Right lobe of liver (tissue), 6 donors: ENCODE measurements at regions not wholly inside any gene's neighbourhood (a gene's known extent, or its start where the extent isn't known, plus 50 kb on each side); places are given as distances from the start of the nearest gene placed in this dataset.
"Not testable (repeated sequence)": the region's sequence is repeated elsewhere in the genome, so short reads cannot be mapped to it uniquely, and the experiment has no call there.

Source experiments
- ATAC-seq, 4 donors: fragments of 200-7000 bp; cut with Tn5 transposase; one replicate each; pipeline ENCODE4 v1.9.1; 2020; ENCODE audit warnings: mild to moderate bottlenecking in 4 of 4, moderate library complexity in 4 of 4
- DNase-seq, 3 donors: peaks; one replicate each; pipeline ENCODE4 v3.0.0-alpha.2; 2020
- H3K27ac ChIP-seq, 3 donors: fragments of 200-600 bp; one replicate each; pipeline ENCODE4 v1.8.0; 2022
- H3K27me3 ChIP-seq, 2 donors: fragments of 200-600 bp; one replicate each; pipeline ENCODE4 v1.8.0; 2022
- H3K36me3 ChIP-seq, 4 donors: fragments of 200-600 bp; sonication (generic) in 1 of 4; one replicate each; pipeline versions ENCODE4 v1.5.1 to v1.8.0; 2017 to 2022; ENCODE audit warnings: control low read depth in 1 of 4
- H3K4me1 ChIP-seq, 4 donors: fragments of 200-600 bp; sonication (generic) in 1 of 4; one replicate each; pipeline versions ENCODE4 v1.5.1 to v1.8.0; 2017 to 2022; ENCODE audit warnings: control low read depth in 1 of 4
- H3K4me3 ChIP-seq, 3 donors: fragments of 200-600 bp; one replicate each; pipeline ENCODE4 v1.8.0; 2022
- H3K9me3 ChIP-seq, 4 donors: fragments of 200-600 bp; sonication (generic) in 1 of 4; one replicate each; pipeline versions ENCODE4 v1.5.1 to v1.8.0; 2017 to 2022; ENCODE audit warnings: control low read depth in 1 of 4
- POLR2A ChIP-seq: fragments of 450-650 bp; IDR thresholded peaks from one replicate; pipeline ENCODE4 v1.6.1; 2017; ENCODE audit warnings: antibody characterized with exemption, mild to moderate bottlenecking
- WGBS: methylation state at CpG from one replicate; pipeline ENCODE4 v1.1.6; 2018; ENCODE audit warnings: low coverage, low lambda C conversion rate; ENCODE audit not compliant: insufficient coverage; ENCODE audit errors: missing lambda C conversion rate; 5-methylcytosine and 5-hydroxymethylcytosine counted together
- intact Hi-C, 2 donors: fragments of 100-400 bp; cut with DNase I; formaldehyde crosslinking; loops; one replicate each; pipeline versions ENCODE4 v1.11.2 to v1.14.1; 2022
- TF ChIP-seq, protein P1 (sequence below), 4 donors: fragments of 200-600 bp in 3 of 4; fragments of 450-650 bp in 1 of 4; IDR thresholded peaks; one replicate each; pipeline versions ENCODE4 v1.5.1 to v1.8.0; 2016 to 2022; ENCODE audit warnings: antibody characterized with exemption in 4 of 4, mild to moderate bottlenecking in 2 of 4
- donor health status: DM: no; HTN: yes; CAD: no.
- donor health status: DM: no; HTN: no; CAD: no.
- donor health status: DM: no; HTN: no; CAD: no.
- donor health status: DM: no; HTN: yes; CAD: no.
- donor health status: DM: no; HTN: yes; CAD: no.

DNA sequence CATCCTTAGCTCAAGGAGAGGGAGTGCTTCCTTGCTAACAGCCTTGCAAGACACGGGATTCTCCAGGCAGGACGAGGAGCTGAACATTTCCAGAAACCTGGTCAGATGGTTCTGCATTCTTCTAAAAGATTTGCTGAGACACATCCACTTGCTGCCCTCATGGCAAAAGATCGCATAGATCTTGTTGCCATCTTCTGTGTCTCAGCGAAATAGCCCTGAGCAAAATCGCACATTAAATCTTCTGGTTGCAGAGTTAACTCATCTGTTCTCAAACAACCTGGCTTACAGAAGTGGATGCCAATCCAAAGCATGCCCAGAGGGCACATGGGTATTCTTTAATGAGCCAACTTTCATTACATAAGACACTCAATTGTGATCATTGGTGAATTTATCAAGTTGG is 167.5 kb downstream of the PRKX start:
- no peak overlapping the region for H3K4me3 ChIP-seq
- no peaks in the 10 kb centered on the region for H3K9me3 ChIP-seq
- no peaks in the 10 kb centered on the region for H3K27me3 ChIP-seq
- no peaks in the 10 kb centered on the region for H3K36me3 ChIP-seq
- no peaks in the 10 kb centered on the region for H3K4me1 ChIP-seq
- no peak for DNase-seq
- WGBS = 46% methylated on average over 5 of the region's 5 CpGs
- no peak overlapping the region for H3K27ac ChIP-seq
- intact Hi-C loops = no loop called here
- TF ChIP-seq, protein P1, sequence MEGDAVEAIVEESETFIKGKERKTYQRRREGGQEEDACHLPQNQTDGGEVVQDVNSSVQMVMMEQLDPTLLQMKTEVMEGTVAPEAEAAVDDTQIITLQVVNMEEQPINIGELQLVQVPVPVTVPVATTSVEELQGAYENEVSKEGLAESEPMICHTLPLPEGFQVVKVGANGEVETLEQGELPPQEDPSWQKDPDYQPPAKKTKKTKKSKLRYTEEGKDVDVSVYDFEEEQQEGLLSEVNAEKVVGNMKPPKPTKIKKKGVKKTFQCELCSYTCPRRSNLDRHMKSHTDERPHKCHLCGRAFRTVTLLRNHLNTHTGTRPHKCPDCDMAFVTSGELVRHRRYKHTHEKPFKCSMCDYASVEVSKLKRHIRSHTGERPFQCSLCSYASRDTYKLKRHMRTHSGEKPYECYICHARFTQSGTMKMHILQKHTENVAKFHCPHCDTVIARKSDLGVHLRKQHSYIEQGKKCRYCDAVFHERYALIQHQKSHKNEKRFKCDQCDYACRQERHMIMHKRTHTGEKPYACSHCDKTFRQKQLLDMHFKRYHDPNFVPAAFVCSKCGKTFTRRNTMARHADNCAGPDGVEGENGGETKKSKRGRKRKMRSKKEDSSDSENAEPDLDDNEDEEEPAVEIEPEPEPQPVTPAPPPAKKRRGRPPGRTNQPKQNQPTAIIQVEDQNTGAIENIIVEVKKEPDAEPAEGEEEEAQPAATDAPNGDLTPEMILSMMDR (IDR thresholded peaks at IDR 0.05) = no peak
- TF ChIP-seq POLR2A = no peak
- ATAC-seq = no peak

DNA sequence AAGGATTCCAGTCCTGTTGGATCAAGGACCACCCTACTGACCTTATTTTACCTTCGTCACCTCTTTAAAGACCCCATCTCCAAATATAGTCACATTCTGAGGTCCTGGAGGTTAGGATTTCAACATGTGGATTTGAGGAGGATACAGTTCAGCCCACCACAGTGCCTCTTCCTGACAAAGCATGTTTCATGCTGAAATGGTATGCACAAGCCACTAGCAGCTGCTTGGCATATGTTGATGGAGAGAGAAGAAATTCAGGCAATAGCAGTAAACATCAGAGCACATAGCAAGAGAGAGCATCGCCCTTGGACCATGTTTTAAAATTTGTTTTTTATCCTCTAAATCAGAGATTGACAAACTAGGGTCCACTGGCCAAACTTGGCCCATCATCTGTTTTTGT is 172.1 kb downstream of the PRKX start:
- Histone ChIP-seq H3K4me3 (no peak overlapping the region), H3K27me3 (no peaks in the 10 kb centered on the region), H3K4me1 (no peaks in the 10 kb centered on the region), H3K27ac (no peak overlapping the region), H3K9me3 (no peaks in the 10 kb centered on the region), H3K36me3 (no peaks in the 10 kb centered on the region)
- intact Hi-C loops = no loop called here
- WGBS = 35% methylated on average over 2 of the region's 2 CpGs
- no peak for ATAC-seq
- TF ChIP-seq POLR2A = no peak
- TF ChIP-seq, protein P1 (IDR thresholded peaks at IDR 0.05) = no peak
- no peak for DNase-seq

DNA sequence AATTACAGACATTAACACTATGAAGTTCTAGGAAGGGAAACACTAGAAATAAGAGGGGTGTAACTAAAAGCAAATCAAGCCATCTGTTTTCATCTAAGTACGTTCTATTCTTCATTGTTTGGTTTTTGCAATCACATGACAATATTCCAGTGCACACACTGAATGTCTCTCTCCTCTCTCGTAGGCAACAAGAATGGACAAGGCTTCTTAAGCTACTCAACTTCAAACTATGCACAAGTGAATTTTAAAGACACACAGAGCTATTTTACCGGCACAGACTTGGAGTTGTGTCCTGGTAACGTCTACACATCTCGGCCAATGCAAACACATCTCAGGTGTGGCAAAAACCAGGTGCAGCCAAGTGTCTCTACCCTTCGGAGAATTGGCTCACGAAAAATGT is 173.3 kb downstream of the PRKX start:
- WGBS = 52% methylated on average over 7 of the region's 7 CpGs
- DNase-seq (no peak), ATAC-seq (no peak)
- intact Hi-C loops = no loop called here
- H3K27me3 ChIP-seq = no peaks in the 10 kb centered on the region
- H3K4me3 ChIP-seq = no peak overlapping the region
- TF ChIP-seq, protein P1 (IDR thresholded peaks at IDR 0.05) = no peak
- no peak for TF ChIP-seq POLR2A
- H3K36me3 ChIP-seq = no peaks in the 10 kb centered on the region
- no peaks in the 10 kb centered on the region for H3K4me1 ChIP-seq
- no peak overlapping the region for H3K27ac ChIP-seq
- no peaks in the 10 kb centered on the region for H3K9me3 ChIP-seq

DNA sequence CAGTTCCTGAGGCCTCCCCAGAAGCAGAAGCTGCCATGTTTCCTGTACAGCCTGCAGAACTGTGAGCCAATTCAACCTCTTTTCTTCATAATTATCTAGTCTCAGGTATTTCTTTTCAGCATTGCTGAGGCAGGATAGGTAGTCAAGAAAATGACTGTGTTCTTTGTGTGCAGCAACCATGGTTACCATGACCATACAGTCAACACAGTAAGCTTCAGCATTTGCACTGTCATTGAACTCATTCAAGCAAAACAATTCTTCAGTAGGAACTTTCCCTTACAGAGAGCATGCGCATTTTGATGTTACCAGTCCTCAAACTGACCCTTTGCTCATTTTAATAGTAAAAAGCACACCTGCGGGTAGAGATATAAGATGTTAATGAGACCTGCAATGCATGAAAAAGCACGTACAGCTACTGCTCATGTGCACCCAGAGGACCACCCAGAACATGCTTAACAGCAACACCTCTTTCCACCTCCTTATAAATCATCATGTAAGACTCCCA is 180.8 kb downstream of the PRKX start:
- DNase-seq (no peak), ATAC-seq (no peak)
- H3K36me3 ChIP-seq = no peaks in the 10 kb centered on the region
- intact Hi-C loops = no loop called here
- 38% methylated on average over 3 of the region's 3 CpGs for WGBS
- no peaks in the 10 kb centered on the region for H3K9me3 ChIP-seq
- no peak overlapping the region for H3K27ac ChIP-seq
- TF ChIP-seq POLR2A = no peak
- TF ChIP-seq, protein P1 (IDR thresholded peaks at IDR 0.05) = no peak
- no peaks in the 10 kb centered on the region for H3K27me3 ChIP-seq
- no peak overlapping the region for H3K4me3 ChIP-seq
- H3K4me1 ChIP-seq = no peaks in the 10 kb centered on the region

DNA sequence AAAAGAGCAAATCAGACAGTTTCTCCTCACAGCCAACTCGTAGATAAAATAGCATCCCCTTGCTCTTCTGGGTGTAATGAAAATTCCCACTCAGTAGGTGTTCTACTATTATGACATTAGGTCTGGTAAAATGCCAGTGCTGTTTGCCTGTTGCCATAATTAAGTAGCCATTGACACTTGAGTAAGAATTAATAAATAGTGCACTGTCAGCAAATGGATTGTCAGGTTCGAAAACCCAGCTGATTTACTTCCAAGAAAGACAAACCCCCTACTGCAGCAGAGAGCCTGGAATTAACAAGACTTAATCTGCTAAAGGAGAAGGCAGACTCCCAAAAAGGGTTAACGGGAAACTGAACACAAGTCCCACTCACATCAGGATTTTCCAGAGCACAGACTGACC is 182.0 kb downstream of the PRKX start:
- H3K4me3 ChIP-seq, intact Hi-C loops, H3K36me3 ChIP-seq, H3K27me3 ChIP-seq, H3K4me1 ChIP-seq, H3K27ac ChIP-seq, H3K9me3 ChIP-seq, ATAC-seq, DNase-seq: not testable (repeated sequence)
- 39% methylated on average over 3 of the region's 3 CpGs for WGBS
